ENCODE measurements at regions not wholly inside any gene's neighbourhood (a gene's known extent, or its start where the extent isn't known, plus 50 kb on each side); places are given as distances from the start of the nearest gene placed in this dataset.

DNA sequence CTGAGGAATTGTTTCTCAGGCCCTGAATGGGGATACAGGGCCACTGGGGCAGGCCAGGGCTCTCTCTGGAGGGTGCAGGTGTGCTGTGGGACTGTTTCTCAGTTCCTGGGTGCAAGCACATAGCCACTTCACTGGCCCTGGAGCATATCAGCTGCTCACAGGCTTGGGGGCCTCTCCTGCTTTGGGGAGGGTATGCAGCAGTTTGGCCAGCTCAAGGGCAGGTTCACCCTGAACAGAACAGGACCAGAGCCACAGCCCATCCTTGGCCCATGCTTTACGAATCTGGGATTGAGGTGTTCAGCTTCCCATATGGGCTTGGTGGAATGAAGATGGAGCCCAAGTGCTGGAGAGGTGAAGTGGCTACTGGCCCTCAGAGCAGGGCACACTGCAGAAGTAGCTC, 186.5 kb downstream of the FBXO8 start:
- TF ChIP-seq, protein P1, sequence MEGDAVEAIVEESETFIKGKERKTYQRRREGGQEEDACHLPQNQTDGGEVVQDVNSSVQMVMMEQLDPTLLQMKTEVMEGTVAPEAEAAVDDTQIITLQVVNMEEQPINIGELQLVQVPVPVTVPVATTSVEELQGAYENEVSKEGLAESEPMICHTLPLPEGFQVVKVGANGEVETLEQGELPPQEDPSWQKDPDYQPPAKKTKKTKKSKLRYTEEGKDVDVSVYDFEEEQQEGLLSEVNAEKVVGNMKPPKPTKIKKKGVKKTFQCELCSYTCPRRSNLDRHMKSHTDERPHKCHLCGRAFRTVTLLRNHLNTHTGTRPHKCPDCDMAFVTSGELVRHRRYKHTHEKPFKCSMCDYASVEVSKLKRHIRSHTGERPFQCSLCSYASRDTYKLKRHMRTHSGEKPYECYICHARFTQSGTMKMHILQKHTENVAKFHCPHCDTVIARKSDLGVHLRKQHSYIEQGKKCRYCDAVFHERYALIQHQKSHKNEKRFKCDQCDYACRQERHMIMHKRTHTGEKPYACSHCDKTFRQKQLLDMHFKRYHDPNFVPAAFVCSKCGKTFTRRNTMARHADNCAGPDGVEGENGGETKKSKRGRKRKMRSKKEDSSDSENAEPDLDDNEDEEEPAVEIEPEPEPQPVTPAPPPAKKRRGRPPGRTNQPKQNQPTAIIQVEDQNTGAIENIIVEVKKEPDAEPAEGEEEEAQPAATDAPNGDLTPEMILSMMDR (IDR thresholded peaks at IDR 0.05): no peak
- DNase-seq (ENCODE audit: low spot score) (no peak), ATAC-seq (ENCODE audit: low FRiP score) (no peak)

- ATAC-seq (ENCODE audit: low FRiP score): no peak
Observed at GRCh38 chr4:174096456-174096855, 187.0 kb downstream of the FBXO8 start.

DNA sequence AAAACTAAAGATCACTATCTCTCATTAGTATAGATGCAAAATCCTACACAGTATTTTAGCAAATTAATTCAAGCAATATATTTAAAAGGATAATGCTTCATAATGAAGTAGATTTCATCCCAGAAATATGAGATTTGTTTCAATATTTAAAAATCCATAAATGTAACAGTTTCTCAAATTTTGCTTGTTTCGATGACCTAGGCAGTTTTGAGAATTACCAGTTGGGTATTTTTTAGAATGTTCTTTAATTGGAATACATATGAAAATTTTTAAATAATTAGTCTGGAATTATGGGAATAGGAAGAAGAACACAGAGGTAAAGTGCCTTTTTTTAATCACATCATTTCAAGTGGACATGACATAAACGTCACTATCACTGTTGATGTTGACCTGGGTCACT, 192.3 kb downstream of the FBXO8 start:
- TF ChIP-seq, protein P1 (IDR thresholded peaks at IDR 0.05): no peak
- DNase-seq (ENCODE audit: low spot score) (no peak), ATAC-seq (ENCODE audit: low FRiP score) (no peak)

More at GRCh38 chr4:174096456-174096855, 187.0 kb downstream of the FBXO8 start:
- no peak for DNase-seq (ENCODE audit: low spot score)
- TF ChIP-seq, protein P1 (IDR thresholded peaks at IDR 0.05): no peak

DNA sequence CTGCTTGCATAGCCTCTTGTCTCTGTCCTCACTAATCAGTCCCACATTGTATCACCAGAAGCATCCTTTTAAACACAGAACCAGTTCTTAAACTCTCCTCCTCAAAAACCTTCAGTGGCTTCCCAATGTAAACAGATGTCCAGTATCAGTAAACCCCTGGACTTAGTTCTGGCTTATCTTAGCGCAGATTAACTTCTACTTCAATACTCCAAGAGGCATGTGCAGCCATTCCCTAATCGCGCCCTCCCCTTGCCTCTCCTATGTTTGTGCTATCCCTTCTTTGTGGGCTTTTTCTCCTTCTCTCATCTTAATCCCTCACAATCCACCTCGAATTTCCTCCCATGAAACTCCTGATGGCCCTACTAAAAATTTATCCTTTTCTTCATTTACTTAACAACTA, 193.8 kb downstream of the FBXO8 start:
- TF ChIP-seq, protein P1 (IDR thresholded peaks at IDR 0.05): no peak
- DNase-seq (ENCODE audit: low spot score): no peak
- ATAC-seq (ENCODE audit: low FRiP score): no peak

GRCh38 chr4:174088795-174089194, 194.7 kb downstream of the FBXO8 start:
- no peak for ATAC-seq (ENCODE audit: low FRiP score)
- no peak for DNase-seq (ENCODE audit: low spot score)
- TF ChIP-seq, protein P1 (IDR thresholded peaks at IDR 0.05): no peak

DNA sequence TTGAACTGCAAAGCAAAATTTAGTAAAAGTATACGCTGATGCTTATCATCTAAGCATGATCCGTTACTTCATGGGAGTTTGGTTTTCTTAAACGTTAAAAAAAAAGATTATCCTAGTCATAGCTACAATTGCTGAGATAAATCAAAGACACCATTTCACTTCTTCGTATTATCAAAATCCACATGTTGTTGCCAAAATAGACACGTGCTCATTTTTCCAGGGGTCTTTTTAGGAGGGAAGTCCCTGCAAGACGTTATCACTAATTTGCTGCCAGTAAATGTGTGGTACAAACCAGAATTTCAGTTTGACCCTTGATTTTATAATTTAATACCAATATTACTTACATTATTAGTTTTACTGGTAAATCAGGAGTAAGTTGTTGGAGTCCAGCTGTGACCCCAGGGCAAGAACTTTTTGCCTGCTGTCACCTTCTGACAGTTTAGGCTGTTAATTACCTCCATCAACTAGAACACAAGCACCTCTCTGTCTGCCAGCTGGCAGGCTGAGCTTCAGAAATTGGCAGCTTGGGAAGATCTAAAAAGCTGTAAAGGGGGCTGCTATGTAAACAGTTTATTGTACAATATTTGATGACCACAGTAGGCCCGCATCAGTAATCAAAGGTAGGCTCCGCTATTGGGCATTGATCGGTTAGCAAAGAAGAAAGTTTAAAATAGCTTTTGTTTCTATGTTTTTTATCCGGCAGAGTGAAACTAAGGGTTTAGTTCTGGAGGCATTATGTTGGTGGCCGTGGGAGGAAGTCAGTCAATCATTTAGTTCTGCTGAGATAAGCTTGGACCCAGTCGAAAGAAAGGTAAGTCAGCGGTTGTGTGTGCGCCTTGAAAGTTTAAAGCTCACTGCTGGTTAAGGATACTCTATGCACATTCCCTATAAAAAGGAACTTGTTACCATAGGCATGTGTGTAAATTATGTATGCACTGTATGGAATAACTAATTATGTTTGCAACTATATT, 196.4 kb downstream of the FBXO8 start:
- no peak for ATAC-seq (ENCODE audit: low FRiP score)
- no peak for DNase-seq (ENCODE audit: low spot score)
- TF ChIP-seq, protein P1 (IDR thresholded peaks at IDR 0.05): no peak

DNA sequence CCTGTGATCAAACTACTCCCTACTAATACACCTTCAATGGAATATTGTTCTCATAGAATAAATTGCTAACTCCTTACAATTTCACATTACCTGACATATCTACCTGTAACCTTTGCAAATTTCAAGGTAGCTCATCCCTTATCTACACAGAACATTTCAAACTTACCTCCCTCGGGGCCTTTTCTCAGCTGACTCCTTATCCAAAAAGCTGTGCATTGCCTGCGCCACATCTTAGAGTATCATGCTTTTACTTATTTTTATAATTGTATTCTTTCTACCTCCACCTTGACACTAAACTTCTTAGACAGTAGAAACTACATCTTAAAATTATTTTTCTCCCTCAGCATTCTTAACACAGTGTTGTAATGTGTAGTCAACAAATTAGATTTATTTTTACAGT, 198.5 kb downstream of the FBXO8 start:
- TF ChIP-seq, protein P1 (IDR thresholded peaks at IDR 0.05): no peak
- DNase-seq (ENCODE audit: low spot score): no peak

More for the DNA sequence above, 198.5 kb downstream of the FBXO8 start:
- ATAC-seq (ENCODE audit: low FRiP score): no peak

All from omental fat pad (tissue), 3 donors.